ENCODE measurements at regions not wholly inside any gene's neighbourhood (a gene's known extent, or its start where the extent isn't known, plus 50 kb on each side); places are given as distances from the start of the nearest gene placed in this dataset.

- FAIRE-seq, result no peak
These were observed 116.6 kb upstream of the ADAMTSL1 start for GRCh38 chr9:18357321-18357720.

- FAIRE-seq, result no peak
These were observed 115.6 kb upstream of the ADAMTSL1 start for GRCh38 chr9:18358325-18358724.

- FAIRE-seq, result no peak
These were observed 114.6 kb upstream of the ADAMTSL1 start for GRCh38 chr9:18359335-18359734.

GRCh38 chr9:18360005-18360404 lies 113.9 kb upstream of the ADAMTSL1 start:
- FAIRE-seq, result no peak

- FAIRE-seq, result no peak
These were observed 112.3 kb upstream of the ADAMTSL1 start for GRCh38 chr9:18361646-18362045.

GRCh38 chr9:18362166-18362565 lies 111.8 kb upstream of the ADAMTSL1 start:
- FAIRE-seq, result no peak

- no peak for FAIRE-seq
These were observed 110.9 kb upstream of the ADAMTSL1 start for GRCh38 chr9:18362901-18363685.

GRCh38 chr9:18365651-18366050 lies 108.3 kb upstream of the ADAMTSL1 start:
- FAIRE-seq, result no peak

GRCh38 chr9:18366184-18366583 lies 107.8 kb upstream of the ADAMTSL1 start:
- FAIRE-seq, result no peak

GRCh38 chr9:18368206-18368605 lies 105.7 kb upstream of the ADAMTSL1 start:
- FAIRE-seq, result no peak

- FAIRE-seq, result no peak
These were observed 102.8 kb upstream of the ADAMTSL1 start for GRCh38 chr9:18371141-18371540.

GRCh38 chr9:18371621-18372020 lies 102.3 kb upstream of the ADAMTSL1 start:
- FAIRE-seq, result no peak

- no peak for FAIRE-seq
These were observed 94.7 kb upstream of the ADAMTSL1 start for GRCh38 chr9:18379073-18379811.

- FAIRE-seq, result no peak
These were observed 91.7 kb upstream of the ADAMTSL1 start for GRCh38 chr9:18382243-18382642.

- no peak for FAIRE-seq
These were observed 89.9 kb upstream of the ADAMTSL1 start for GRCh38 chr9:18384066-18384465.

GRCh38 chr9:18385696-18386490 lies 88.1 kb upstream of the ADAMTSL1 start:
- FAIRE-seq, result no peak

- FAIRE-seq, result no peak
These were observed 83.6 kb upstream of the ADAMTSL1 start for GRCh38 chr9:18390393-18390792.

GRCh38 chr9:18393340-18394130 lies 80.4 kb upstream of the ADAMTSL1 start:
- FAIRE-seq, result no peak

GRCh38 chr9:18394847-18395351 lies 79.1 kb upstream of the ADAMTSL1 start:
- FAIRE-seq, result no peak

- FAIRE-seq, result peak; percentile 97
These were observed 77.7 kb upstream of the ADAMTSL1 start for GRCh38 chr9:18396102-18396728.

- no peak for FAIRE-seq
These were observed 76.9 kb upstream of the ADAMTSL1 start for GRCh38 chr9:18397076-18397475.

GRCh38 chr9:18398038-18398437 lies 75.9 kb upstream of the ADAMTSL1 start:
- FAIRE-seq, result no peak
